ENCODE measurements at regions not wholly inside any gene's neighbourhood (a gene's known extent, or its start where the extent isn't known, plus 50 kb on each side); places are given as distances from the start of the nearest gene placed in this dataset.
"Not testable (repeated sequence)": the region's sequence is repeated elsewhere in the genome, so short reads cannot be mapped to it uniquely, and the experiment has no call there.

- in situ Hi-C loops (cut with MboI; ENCODE audit: low pct_unique_long_range_greater_than_20kb, low sequenced_read_pairs), result no loop called here
- DNase-seq, result no peak
Measured at GRCh38 chr5:3149899-3150298, 398.4 kb upstream of the IRX2 start.

GRCh38 chr5:3147405-3147804 is 395.9 kb upstream of the IRX2 start:
- in situ Hi-C loops (cut with MboI; ENCODE audit: low pct_unique_long_range_greater_than_20kb, low sequenced_read_pairs); DNase-seq: not testable (repeated sequence)

DNA sequence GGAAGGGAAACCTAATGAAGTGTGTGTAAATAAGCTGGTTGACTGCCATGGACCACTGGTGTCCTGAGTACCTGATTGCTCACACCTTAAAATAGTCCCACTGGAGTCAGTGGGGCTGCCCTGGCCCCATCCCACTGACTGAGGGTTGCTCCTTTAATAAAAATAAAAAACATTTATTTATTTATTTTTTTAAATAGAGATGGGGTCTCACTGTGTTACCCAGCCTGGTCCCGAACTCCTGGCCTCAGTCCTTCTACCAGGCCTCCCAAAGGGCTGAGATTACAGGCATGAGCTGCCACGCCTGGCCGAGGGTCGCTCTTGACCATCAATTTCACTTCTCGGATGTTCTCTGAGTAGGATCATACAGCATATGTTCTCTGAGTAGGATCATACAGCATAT is 394.2 kb upstream of the IRX2 start:
- DNase-seq, result no peak
- in situ Hi-C loops (cut with MboI; ENCODE audit: low pct_unique_long_range_greater_than_20kb, low sequenced_read_pairs), result no loop called here

GRCh38 chr5:3143382-3143781 is 391.9 kb upstream of the IRX2 start:
- no peak for DNase-seq
- in situ Hi-C loops (cut with MboI; ENCODE audit: low pct_unique_long_range_greater_than_20kb, low sequenced_read_pairs), result no loop called here

DNA sequence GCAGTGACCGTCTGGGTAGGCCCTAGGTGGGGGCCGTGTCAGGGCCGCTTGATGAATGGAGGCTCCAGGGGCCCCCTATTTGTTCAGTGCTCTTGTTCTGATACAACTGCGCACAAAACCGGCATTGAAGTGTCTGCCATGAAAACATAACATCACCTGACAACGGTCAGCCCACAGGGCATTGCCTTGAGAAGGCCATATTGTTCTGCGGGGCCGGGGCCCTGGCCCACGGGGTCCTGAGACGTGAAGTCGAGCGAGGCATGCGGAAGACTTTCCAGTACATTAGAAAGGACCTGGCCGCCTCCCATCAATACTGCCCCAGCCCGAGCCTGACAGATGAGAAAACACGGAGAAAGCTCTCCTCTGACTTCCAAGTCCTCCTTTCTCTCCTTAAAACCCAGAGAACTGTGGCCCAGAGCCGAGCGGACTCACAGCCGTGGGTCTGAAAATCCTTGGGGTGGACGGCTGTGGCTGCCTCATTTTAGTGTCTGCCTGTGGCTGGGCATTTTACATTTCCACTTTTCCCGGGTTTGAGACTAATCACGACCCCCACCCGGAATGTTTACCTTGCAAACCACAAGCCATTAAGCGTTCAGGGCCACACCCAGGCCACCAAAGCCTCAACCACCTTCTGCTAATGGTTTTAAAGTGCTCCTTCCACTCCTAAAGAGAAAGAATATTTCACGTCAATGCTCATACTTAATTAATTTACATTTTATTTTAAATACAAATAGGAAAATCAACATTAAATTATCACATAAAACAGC is 391.0 kb upstream of the IRX2 start:
- no peak for DNase-seq
- in situ Hi-C loops (cut with MboI; ENCODE audit: low pct_unique_long_range_greater_than_20kb, low sequenced_read_pairs), result no loop called here

GRCh38 chr5:3140117-3140516 is 388.6 kb upstream of the IRX2 start:
- in situ Hi-C loops (cut with MboI; ENCODE audit: low pct_unique_long_range_greater_than_20kb, low sequenced_read_pairs), result no loop called here
- no peak for DNase-seq

- in situ Hi-C loops (cut with MboI; ENCODE audit: low pct_unique_long_range_greater_than_20kb, low sequenced_read_pairs), result no loop called here
- DNase-seq, result no peak
Measured at GRCh38 chr5:3139499-3139931, 388.0 kb upstream of the IRX2 start.

DNA sequence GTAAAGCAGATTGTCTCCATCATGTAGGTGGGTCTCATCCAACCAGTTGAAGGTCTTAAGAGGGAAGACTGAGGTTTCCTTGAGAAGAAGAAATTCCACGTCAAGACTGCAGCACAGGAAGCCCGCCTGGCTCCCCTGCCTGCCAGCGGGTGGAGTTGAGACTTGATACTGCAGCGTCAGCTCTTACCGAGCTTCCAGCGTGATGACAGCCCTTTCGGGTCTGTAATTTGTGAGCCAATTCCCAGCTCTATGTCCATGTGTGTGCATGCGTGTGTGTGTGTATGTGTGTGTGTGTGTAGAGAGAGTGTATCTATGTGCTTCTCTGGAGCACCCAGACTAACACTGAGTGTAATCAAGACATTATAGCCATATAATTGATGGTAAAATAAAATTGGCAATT is 379.7 kb upstream of the IRX2 start:
- DNase-seq, result no peak
- in situ Hi-C loops (cut with MboI; ENCODE audit: low pct_unique_long_range_greater_than_20kb, low sequenced_read_pairs), result no loop called here

DNA sequence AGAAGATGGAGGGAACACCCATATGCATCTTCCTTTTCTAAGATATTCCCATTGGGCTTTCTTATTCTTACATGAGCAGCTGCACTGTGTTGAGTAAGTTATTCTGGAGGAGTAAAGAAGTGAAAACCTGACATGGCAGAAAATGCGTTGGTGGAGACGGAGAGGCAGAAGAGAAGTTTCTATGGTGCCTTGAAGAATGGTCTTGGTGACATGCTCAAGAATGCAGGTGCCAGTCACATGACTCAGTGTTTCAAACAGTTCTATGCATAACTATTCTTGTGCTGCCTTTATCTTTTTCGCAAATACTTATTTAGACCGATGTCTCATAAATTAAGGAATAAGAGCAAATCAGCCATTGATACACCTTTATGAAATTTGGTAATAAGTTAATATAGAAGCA is 377.8 kb upstream of the IRX2 start:
- in situ Hi-C loops (cut with MboI; ENCODE audit: low pct_unique_long_range_greater_than_20kb, low sequenced_read_pairs), result no loop called here
- DNase-seq, result no peak

- in situ Hi-C loops (cut with MboI; ENCODE audit: low pct_unique_long_range_greater_than_20kb, low sequenced_read_pairs), result no loop called here
- DNase-seq, result no peak
Measured at GRCh38 chr5:3127423-3127911, 376.0 kb upstream of the IRX2 start.

- in situ Hi-C loops (cut with MboI; ENCODE audit: low pct_unique_long_range_greater_than_20kb, low sequenced_read_pairs), result no loop called here
- no peak for DNase-seq
Measured at GRCh38 chr5:3126639-3127038, 375.2 kb upstream of the IRX2 start.

GRCh38 chr5:3124410-3124809 is 372.9 kb upstream of the IRX2 start:
- no peak for DNase-seq
- in situ Hi-C loops (cut with MboI; ENCODE audit: low pct_unique_long_range_greater_than_20kb, low sequenced_read_pairs), result no loop called here

- no peak for DNase-seq
Measured at GRCh38 chr5:3123763-3124157, 372.3 kb upstream of the IRX2 start.

GRCh38 chr5:3122985-3123762 is 371.7 kb upstream of the IRX2 start:
- in situ Hi-C loops (cut with MboI; ENCODE audit: low pct_unique_long_range_greater_than_20kb, low sequenced_read_pairs), result no loop called here

More at GRCh38 chr5:3123763-3124157, 372.3 kb upstream of the IRX2 start:
- in situ Hi-C loops (cut with MboI; ENCODE audit: low pct_unique_long_range_greater_than_20kb, low sequenced_read_pairs), result no loop called here

DNA sequence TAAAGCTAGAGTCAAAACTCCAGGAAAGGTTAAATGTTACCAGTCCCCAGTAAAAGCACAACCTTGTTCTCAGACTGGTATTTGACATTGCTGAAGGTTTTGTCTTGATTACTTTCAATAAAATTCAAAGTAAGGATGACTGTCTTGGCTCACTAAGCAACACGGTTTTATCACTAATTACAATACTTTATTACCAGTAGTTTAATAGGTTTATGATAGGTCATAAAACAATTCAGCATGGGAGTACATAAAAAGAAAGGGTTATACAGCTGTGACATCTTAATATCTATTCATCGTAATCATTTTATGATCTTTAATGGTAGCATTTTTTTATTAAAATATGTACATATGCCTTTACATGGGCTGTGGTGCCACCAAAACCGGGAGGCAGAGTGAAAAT is 370.7 kb upstream of the IRX2 start:
- in situ Hi-C loops (cut with MboI; ENCODE audit: low pct_unique_long_range_greater_than_20kb, low sequenced_read_pairs), result no loop called here
- no peak for DNase-seq

More at GRCh38 chr5:3122985-3123762, 371.7 kb upstream of the IRX2 start:
- DNase-seq, result no peak

DNA sequence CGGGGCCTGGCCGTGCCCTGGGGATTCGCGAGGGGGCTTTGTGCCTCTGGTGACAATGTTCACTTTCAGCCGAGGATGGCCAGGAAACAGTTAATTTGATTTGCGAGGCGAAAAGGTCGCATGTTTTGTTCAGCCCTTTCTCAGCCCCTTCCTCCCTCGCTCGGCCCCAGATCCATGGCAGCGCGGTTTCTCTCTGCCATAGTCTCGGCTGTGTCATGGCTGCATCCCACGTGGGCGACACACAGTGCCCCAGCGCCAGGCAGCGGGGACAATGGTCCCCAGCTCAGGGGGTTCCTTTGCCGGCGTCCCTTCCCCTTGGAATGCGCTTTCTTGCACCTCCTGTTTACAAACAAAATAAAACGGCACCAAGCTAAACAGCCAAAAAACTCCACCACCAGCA is 370.3 kb upstream of the IRX2 start:
- in situ Hi-C loops (cut with MboI; ENCODE audit: low pct_unique_long_range_greater_than_20kb, low sequenced_read_pairs), result no loop called here
- no peak for DNase-seq

DNA sequence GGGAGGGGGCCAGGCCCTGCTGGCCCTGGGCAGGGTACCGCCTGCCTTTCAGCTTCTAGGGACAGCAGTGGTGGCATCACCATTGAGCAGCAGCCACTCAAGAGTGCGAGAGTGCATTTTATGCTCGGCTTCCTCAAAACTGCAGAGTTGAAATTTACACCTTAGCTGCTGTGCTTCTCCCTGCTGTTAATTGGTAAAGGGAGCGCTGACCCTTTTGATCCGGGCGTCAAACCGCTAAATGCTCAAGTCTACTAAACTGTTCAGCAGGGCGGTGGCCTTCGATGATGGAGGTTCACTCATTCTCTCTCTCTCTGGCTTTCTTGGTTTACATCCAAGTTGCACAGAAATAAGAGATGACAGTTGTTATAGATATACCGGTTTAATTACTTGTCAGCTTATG is 368.6 kb upstream of the IRX2 start:
- no peak for DNase-seq
- in situ Hi-C loops (cut with MboI; ENCODE audit: low pct_unique_long_range_greater_than_20kb, low sequenced_read_pairs), result no loop called here

DNA sequence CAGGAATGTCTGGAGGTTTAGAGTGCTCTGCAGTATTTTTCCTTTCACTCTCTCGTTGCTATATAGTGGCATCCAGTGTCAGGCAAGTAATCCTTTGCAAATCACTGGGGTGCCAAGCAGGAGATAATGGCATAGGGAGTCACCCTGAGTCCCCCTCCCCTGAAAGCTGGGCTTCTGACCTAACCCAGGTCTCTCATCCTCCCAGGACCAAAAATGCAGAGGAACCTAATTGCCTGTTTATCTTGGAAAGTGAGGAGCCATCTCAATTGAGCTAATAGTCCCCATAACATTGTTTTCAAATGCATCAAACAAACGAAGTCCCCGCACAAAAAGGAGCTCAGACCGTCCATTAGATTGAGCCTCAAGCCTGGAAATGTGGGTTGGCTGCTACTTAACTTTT is 368.0 kb upstream of the IRX2 start:
- DNase-seq, result no peak
- in situ Hi-C loops (cut with MboI; ENCODE audit: low pct_unique_long_range_greater_than_20kb, low sequenced_read_pairs), result no loop called here

DNA sequence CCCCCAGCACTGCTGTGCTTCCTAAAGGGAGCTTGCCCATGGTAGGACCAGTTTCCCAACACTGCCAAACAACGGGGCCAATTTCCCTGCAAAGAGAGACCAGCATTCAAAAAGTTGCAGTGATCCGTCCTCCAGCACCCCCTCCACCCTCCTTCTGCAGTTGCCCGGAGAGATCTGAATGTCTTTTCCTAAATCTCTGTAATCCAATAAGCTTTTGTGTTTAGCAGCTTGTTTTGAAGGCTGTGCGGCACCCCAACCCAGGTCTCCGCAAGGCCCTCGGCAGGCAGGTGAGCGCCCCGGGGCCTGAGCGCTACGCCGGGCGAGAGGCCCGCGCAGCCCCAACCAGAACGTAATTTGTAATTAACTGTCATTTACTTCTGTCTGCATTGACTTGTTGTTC is 366.9 kb upstream of the IRX2 start:
- no peak for DNase-seq
- in situ Hi-C loops (cut with MboI; ENCODE audit: low pct_unique_long_range_greater_than_20kb, low sequenced_read_pairs), result no loop called here

DNA sequence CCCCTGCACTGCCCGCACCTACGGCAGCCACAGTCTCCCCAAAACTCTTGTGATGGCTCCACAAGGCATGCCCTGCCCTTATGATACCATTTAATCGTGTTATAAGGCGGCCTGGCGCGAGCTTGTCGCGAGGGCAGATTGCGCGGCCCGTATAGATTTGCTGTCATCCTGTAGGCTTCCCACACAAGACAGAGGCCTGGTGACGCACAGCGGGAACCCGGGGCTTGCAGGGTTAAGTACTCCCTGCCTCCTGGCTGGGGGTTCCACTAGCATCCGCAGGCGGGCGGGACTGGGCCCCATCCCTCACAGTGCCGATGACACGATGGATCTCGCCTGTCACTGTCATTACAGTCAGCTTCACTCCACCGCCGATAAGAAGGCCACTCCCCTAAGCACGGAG is 364.9 kb upstream of the IRX2 start:
- no peak for DNase-seq
- in situ Hi-C loops (cut with MboI; ENCODE audit: low pct_unique_long_range_greater_than_20kb, low sequenced_read_pairs), result no loop called here
